COR-L47 (cell line): ENCODE measurements at regions not wholly inside any gene's neighbourhood (a gene's known extent, or its start where the extent isn't known, plus 50 kb on each side); places are given as distances from the start of the nearest gene placed in this dataset.

Source experiments
- DNase-seq: peaks from one replicate; lab custom pipeline; 2025; lab: John Stamatoyannopoulos, UW

- no peak for DNase-seq
Measured at GRCh38 chr14:94953541-94954260, 183.8 kb upstream of the GSC start.

GRCh38 chr14:94952097-94952496 is 182.2 kb upstream of the GSC start:
- no peak for DNase-seq

- no peak for DNase-seq
Measured at GRCh38 chr14:94946244-94946643, 176.3 kb upstream of the GSC start.

- no peak for DNase-seq
Measured at GRCh38 chr14:94945615-94946014, 175.7 kb upstream of the GSC start.

GRCh38 chr14:94944636-94945258 is 174.8 kb upstream of the GSC start:
- DNase-seq: no peak

- DNase-seq: no peak
Measured at GRCh38 chr14:94942601-94943000, 172.7 kb upstream of the GSC start.

GRCh38 chr14:94941311-94941710 is 171.4 kb upstream of the GSC start:
- DNase-seq: no peak

GRCh38 chr14:94940263-94940993 is 170.5 kb upstream of the GSC start:
- no peak for DNase-seq

GRCh38 chr14:94938016-94938415 is 168.1 kb upstream of the GSC start:
- no peak for DNase-seq

GRCh38 chr14:94936901-94937685 is 167.2 kb upstream of the GSC start:
- no peak for DNase-seq

- DNase-seq: peak; percentile 94
Measured at GRCh38 chr14:94936401-94936892, 166.5 kb upstream of the GSC start.

GRCh38 chr14:94935706-94936300 is 165.9 kb upstream of the GSC start:
- DNase-seq: no peak

GRCh38 chr14:94934276-94934810 is 164.4 kb upstream of the GSC start:
- DNase-seq: no peak

- DNase-seq: no peak
Measured at GRCh38 chr14:94933486-94933885, 163.6 kb upstream of the GSC start.

GRCh38 chr14:94932589-94932988 is 162.7 kb upstream of the GSC start:
- DNase-seq: no peak

GRCh38 chr14:94930690-94931089 is 160.8 kb upstream of the GSC start:
- no peak for DNase-seq

- DNase-seq: no peak
Measured at GRCh38 chr14:94929354-94929753, 159.4 kb upstream of the GSC start.

- DNase-seq: no peak
Measured at GRCh38 chr14:94926176-94926575, 156.3 kb upstream of the GSC start.

- no peak for DNase-seq
Measured at GRCh38 chr14:94925416-94926173, 155.7 kb upstream of the GSC start.

GRCh38 chr14:94924189-94924588 is 154.3 kb upstream of the GSC start:
- DNase-seq: no peak

- DNase-seq: no peak
Measured at GRCh38 chr14:94923786-94924185, 153.9 kb upstream of the GSC start.
